ENCODE measurements at regions not wholly inside any gene's neighbourhood (a gene's known extent, or its start where the extent isn't known, plus 50 kb on each side); places are given as distances from the start of the nearest gene placed in this dataset.

DNA sequence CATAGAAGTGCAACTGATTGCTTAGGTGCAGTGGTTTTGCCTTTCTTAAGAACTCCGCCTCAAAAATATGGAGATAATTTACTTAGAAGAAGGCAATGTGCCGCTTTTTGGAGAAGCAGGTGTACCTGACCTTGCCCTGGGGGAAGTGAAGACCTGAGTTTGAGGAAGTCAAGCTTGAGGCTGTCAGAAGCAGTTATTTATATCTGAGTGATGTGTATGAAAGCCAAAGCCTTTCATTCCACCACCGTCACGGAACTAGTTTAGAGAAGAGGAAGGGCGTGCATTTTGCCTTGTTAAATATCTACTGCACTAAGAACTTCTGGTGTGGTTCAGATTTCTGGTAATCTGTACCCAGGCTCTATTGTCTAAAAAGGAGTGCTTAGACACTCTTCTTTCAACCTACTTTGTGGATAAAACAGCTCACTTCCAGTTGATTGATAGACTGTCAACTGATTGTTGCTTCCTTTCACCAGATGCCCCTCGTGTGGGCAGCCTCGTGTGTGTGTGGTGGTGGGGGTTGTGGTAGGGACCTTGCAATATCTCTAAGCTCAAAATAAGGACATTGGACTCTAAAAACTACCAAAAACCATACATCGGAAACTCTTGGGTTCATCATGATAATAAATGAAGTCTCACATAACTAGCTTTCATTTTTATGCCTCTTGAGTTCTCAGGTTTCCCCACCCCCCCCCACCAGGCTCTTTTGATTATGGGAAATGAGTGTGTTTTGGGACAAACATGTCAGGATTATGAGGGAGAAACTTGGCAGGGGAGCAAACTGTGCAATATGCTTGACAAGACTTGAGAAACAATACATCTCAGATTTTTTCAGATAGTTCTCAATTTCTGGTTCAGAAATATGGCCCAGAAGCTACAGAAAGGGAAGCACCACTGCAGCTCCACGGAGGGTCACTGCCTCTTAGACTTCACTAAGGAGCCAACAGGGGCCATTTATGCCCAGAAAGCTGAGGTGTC, 78.6 kb downstream of the ARF6 start:
- no peaks in the 10 kb centered on the region for H4K20me1 ChIP-seq (replicated peaks in 1 of 2; ENCODE audit: control insufficient read depth in 1 of 2, insufficient read depth in 2 of 2, low read length in 2 of 2)
- H4K8ac ChIP-seq (ENCODE audit: extremely low read depth, insufficient read depth, low read length), result no peak overlapping the region
- H3K4me2 ChIP-seq (ENCODE audit: insufficient read depth in 1 of 2, low read depth in 2 of 2, low read length in 2 of 2), result no peak overlapping the region
- H3K36me3 ChIP-seq (ENCODE audit: control insufficient read depth in 2 of 4, insufficient read depth in 4 of 4, low read length in 3 of 4), result no peaks in the 10 kb centered on the region
- no peak overlapping the region for H2BK15ac ChIP-seq (ENCODE audit: low read length)
- H4K5ac ChIP-seq (ENCODE audit: insufficient read length, low read depth, low read length), result no peak overlapping the region
- H3K23ac ChIP-seq (ENCODE audit: insufficient read length), result no peak overlapping the region
- H4K91ac ChIP-seq (replicated peaks; ENCODE audit: insufficient read length, low read length), result no peak overlapping the region
- ChIA-PET CTCF (ENCODE audit: partially characterized antibody) (interaction anchor here (1.1 to 1.6 kb wide), 4 partner anchors 9 to 64 kb away, joined by 3 to 4 read pairs (median 3); no protein-coding TSS in a partner anchor), POLR2A (ENCODE audit: partially characterized antibody) (interaction anchor here (0.9 to 1.1 kb wide), 2 partner anchors 10 to 79 kb away, joined by 3 to 6 read pairs; no protein-coding TSS in a partner anchor)
- 91% methylated on average over 9 of the region's 9 CpGs; no CpG with 5 or more reads in 1 of the 2 experiments for WGBS, 2 experiments (ENCODE audit: extremely low coverage in 1 of 2, insufficient coverage in 1 of 2, insufficient read length in 1 of 2, insufficient replicate concordance in 2 of 2, low coverage in 1 of 2, low lambda C conversion rate in 2 of 2, missing lambda C conversion rate in 1 of 2)
- no peak overlapping the region for H3K4me3 ChIP-seq (ENCODE audit: extremely low read depth in 1 of 4, insufficient read depth in 2 of 4, low read depth in 3 of 4, low read length in 4 of 4)
- H3K18ac ChIP-seq (ENCODE audit: extremely low read depth, low read length), result no peak overlapping the region
- no peak overlapping the region for H3K4ac ChIP-seq (replicated peaks; ENCODE audit: insufficient read length, low read depth, low read length)
- no peak overlapping the region for H2BK5ac ChIP-seq (ENCODE audit: low read depth, low read length)
- no peaks in the 10 kb centered on the region for H3K79me1 ChIP-seq (ENCODE audit: low read depth, low read length)
- no peak overlapping the region for H2BK20ac ChIP-seq (ENCODE audit: low read length)
- no peak overlapping the region for H3K56ac ChIP-seq (replicated peaks; ENCODE audit: insufficient read length, low read depth, low read length)
- no peaks in the 10 kb centered on the region for H3K9me3 ChIP-seq (ENCODE audit: insufficient read depth in 2 of 2, low read depth in 1 of 2, low read length in 1 of 2)
- no peak overlapping the region for H2AK5ac ChIP-seq (ENCODE audit: low read depth, low read length)
- H3K27ac ChIP-seq (ENCODE audit: low read depth, low read length), result no peak overlapping the region
- no peak for FAIRE-seq
- H3K9ac ChIP-seq (replicated peaks in 1 of 4; ENCODE audit: extremely low read depth in 1 of 4, low read depth in 3 of 4, low read length in 3 of 4), result no peak overlapping the region
- H2AFZ ChIP-seq (ENCODE audit: low read length), result no peak overlapping the region
- no peaks in the 10 kb centered on the region for H3K27me3 ChIP-seq (replicated peaks in 1 of 4; ENCODE audit: control insufficient read depth in 3 of 4, extremely low read depth in 1 of 4, insufficient read depth in 3 of 4, low read length in 3 of 4)
- no peak overlapping the region for H2BK12ac ChIP-seq (ENCODE audit: low read depth, low read length)
- H3K79me2 ChIP-seq (ENCODE audit: control insufficient read depth in 1 of 2, insufficient read depth in 2 of 2, low read length in 2 of 2), result no peaks in the 10 kb centered on the region
- no peak for DNase-seq (ENCODE audit: low read depth in 1 of 2, low spot score in 2 of 2)
- H3K14ac ChIP-seq (ENCODE audit: insufficient read length), result no peak overlapping the region
- H3K4me1 ChIP-seq (replicated peaks in 1 of 4; ENCODE audit: control insufficient read depth in 3 of 4, insufficient read depth in 4 of 4, low read length in 3 of 4), result peaks cover 0 to 3% (median under 1%) of the 10 kb centered on the region in 4 experiments; a peak in 3 of 7 replicates
- no peaks in the 10 kb centered on the region for H3K23me2 ChIP-seq (ENCODE audit: low read depth, low read length)
- H2BK120ac ChIP-seq (replicated peaks; ENCODE audit: low read depth, low read length), result no peak overlapping the region
- TF ChIP-seq CBX5 (IDR thresholded peaks at IDR 0.05; ENCODE audit: low read depth, low read length) (no peak), KDM1A (IDR thresholded peaks at IDR 0.05; ENCODE audit: borderline replicate concordance, low read length) (no peak), CEBPB (IDR thresholded peaks at IDR 0.05; ENCODE audit: low read depth, low read length) (no peak), CREB1 (IDR thresholded peaks at IDR 0.05) (no peak), KDM5A (IDR thresholded peaks at IDR 0.05; ENCODE audit: low read length) (no peak), MAFK (IDR thresholded peaks at IDR 0.05; ENCODE audit: low read depth, low read length) (no peak), RXRA (IDR thresholded peaks at IDR 0.05; ENCODE audit: insufficient read depth, low read depth, low read length) (no peak), SP2 (IDR thresholded peaks at IDR 0.05; ENCODE audit: low read length) (no peak), EP300 (IDR thresholded peaks at IDR 0.05; ENCODE audit: borderline replicate concordance in 1 of 2, low read depth in 2 of 2, low read length in 2 of 2) (no peak), SIX5 (IDR thresholded peaks at IDR 0.05; ENCODE audit: low read depth, low read length) (no peak)
- TF ChIP-seq, protein P1, sequence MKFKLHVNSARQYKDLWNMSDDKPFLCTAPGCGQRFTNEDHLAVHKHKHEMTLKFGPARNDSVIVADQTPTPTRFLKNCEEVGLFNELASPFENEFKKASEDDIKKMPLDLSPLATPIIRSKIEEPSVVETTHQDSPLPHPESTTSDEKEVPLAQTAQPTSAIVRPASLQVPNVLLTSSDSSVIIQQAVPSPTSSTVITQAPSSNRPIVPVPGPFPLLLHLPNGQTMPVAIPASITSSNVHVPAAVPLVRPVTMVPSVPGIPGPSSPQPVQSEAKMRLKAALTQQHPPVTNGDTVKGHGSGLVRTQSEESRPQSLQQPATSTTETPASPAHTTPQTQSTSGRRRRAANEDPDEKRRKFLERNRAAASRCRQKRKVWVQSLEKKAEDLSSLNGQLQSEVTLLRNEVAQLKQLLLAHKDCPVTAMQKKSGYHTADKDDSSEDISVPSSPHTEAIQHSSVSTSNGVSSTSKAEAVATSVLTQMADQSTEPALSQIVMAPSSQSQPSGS (IDR thresholded peaks at IDR 0.05; ENCODE audit: low read length), result no peak

Measured in H1 (cell line).